HG02763 (cell line): ENCODE measurements at regions not wholly inside any gene's neighbourhood (a gene's known extent, or its start where the extent isn't known, plus 50 kb on each side); places are given as distances from the start of the nearest gene placed in this dataset.

Experiments used
- ATAC-seq: cut with Tn5 transposase; IDR thresholded peaks from one replicate; pipeline ENCODE4 v1.9.1; 2021; ENCODE audit warnings: mild to moderate bottlenecking, moderate library complexity; ENCODE audit not compliant: unreplicated experiment

DNA sequence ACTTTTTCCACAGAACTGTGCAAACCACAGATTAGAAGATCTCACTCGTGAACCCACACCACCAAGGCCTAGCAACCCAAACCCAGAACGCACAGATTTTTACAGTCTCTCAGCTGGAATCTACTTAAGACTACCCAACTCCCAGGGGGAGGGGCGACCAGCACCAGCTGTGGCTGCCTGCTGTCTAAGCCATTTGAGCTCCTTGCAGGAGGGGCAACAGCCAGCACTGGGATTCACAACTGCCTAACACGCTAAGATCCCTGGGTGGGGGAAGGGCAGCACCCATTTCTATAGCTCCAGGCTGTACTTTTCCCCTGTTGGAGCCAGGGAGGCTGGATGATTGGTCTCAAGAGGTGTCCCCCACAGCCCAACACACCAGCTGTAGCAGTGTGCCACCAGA is 368.8 kb downstream of the SUCLA2 start:
- no peak for ATAC-seq

DNA sequence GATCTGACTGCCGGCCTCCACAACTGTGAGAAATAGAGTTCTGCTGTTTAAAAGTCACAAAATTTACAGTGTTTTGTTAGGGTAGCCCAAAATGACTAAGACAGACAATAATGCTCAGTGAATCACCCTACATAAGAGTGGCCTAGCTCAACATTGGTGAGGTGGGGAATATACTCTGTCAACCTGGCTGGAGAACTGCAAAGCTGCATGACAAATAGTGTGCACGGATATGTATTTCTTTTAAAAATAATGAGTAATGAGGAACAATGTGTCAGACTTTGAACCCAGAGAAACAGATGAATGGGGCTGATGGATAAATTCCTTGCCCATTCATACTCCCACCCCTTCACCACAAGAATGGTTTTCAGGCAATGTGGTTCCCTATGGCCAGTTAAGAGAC is 372.4 kb downstream of the SUCLA2 start:
- ATAC-seq: no peak

DNA sequence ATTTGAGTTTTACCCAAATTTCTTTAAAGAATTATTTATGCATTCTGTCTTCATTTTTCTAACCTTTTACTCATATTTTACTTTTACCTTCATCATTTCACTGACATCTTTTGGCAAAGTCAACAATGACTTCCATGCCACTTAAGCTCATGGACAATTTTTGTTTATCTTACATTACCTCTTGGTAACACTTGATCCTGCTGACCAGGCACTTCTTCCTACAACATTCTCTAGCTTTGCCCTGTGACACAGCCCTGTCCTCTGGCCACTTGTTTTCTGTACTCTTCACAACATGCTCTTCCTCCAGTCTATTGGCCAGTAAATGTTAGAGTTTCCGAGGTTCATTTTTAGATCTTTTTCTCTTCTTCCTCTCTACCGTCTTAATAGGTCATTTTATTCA is 377.2 kb downstream of the SUCLA2 start:
- ATAC-seq: no peak

DNA sequence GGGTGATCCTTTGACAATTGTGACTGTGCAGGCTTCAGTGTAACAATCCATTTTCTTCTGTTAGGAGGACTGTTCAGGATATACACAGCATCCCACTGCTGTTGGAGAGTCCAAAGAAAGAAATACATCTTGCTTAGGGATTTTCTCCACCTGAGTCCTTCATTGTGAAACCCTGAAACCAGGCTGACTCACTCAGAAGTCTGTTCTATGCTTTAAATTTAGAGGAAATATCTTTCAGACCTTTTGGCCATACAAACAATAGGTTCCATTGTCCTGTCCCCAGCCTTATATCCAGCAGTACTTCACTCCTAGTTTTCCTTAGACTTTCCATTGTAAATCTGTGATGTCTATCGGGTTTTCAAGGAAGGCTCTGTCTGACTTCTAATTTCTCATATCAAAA is 379.1 kb downstream of the SUCLA2 start:
- ATAC-seq: no peak

DNA sequence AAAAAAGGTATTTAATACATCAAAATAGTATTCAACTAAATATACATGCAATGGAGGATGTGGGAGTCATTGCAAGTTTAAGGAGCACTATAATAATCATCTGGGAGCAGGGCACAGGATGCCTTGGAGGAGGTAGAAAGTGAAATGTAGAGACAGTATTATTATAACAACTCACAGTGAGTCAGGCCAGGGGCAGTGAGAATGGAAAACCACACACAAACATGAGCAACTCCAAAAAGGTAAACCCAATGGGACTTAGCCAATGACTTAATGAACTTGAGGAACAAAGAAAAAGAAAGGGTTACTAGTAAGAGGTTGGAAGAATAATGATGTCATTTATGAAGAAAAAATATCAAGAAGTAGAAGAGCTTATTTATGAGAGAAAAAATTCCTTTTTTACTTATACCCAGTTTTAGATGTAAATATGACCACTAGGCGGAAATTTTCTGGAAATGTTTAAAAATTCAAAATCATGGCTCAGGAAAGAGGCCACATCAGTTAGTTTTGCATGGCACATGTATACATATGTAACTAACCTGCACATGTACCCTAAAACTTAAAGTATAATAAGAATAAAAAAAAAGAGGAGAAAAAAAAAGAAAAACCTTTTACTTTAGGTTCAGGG is 389.3 kb downstream of the SUCLA2 start:
- ATAC-seq: no peak

DNA sequence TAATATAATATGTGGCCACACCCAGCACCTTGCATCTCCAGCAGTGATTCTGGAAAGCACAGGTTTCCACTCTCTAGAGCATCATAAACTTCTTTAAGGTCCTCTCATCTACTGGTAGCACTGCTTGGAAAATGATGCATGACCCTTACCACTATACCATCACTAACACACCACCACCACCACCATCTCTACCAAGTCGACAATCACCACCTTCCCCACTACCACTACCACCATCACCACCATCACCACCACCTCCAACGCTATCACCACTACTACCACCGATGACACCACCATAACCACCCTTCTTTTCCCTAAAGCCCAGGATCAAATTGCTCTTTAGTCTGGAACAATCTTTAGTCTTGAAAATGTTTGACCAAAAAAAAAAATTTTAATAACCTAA is 390.4 kb downstream of the SUCLA2 start:
- no peak for ATAC-seq

DNA sequence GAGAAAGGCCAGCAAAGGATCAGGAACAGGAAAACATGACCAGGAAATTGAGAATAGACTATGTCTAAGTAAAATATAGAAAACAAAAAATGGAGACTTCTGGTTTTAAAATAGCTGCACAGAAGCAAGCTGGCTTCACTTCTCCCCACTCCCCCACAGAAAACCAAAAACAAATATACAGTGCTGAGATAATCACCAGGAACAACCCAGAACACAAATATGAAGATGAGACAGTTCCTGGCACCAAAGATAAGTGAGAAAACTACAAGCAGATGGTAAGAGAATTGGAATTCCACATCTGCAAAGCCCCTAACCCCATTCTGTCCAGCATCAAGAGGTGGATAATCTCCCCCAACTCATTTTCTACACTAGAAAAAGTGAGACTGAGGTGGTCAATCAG is 397.7 kb downstream of the SUCLA2 start:
- no peak for ATAC-seq

DNA sequence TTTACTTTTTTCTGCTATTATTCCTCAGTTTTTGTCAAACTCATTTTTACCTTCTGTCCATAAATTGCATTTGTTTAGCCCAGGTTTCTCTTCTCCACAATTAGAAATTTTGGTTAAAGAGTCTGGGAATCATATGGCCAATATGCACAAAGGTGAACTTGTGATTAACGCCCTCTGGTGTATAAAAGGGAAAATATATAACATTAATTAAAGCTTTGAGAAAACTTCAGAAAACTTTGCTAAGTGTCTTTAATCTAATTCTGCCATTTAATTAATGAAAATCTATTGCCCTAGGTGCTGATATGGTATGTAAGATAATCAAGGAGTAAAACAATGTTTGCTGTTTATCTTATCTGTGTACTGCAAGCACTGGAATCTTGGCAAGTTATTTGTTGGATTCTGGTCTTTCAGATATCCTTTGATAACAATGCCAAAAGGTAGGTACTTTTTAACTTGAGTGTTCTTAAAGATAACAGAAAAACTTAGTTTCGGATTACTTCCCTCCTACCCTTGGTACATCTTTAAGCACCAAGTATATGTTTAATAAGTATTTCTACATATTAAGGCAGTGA is 402.6 kb downstream of the SUCLA2 start:
- ATAC-seq: no peak

DNA sequence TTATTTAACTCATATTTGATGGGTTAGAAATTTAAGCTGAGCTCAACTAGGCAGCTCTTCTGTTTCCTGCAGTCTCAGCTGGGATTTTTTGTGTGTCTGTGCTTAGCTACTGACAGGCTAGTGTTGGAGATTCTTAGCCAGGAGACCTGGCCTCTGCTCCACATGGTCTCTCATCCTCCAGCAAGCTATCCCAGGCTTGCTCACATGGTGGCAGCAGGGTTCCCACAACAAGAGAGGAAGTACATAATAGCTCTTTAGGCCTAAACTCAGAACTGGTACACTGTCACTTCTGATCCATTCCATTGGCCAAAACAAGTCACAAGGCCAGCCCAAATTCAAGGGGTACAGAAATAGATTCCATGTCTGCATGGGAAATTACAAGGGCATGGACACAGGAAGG is 406.2 kb downstream of the SUCLA2 start:
- ATAC-seq: no peak

DNA sequence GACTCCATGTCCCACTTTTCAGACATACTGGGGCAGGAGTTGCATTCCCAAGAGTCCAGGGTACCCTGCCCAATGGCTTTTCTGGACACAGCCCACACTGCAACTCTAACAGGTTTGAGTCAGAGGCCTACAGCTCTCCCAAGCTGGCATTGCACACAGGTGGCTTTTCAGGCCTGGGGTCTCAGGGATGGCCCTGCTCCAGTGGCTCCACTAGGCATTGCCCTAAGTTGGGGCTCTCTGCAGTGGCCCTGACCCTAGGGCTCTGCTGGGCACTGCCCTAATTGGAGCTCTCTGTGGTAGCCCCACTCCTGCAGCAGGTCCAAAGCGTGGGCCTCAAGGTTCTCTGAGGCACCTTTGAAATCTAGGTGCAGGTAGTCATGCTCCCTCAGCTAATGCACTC is 408.8 kb downstream of the SUCLA2 start:
- no peak for ATAC-seq

DNA sequence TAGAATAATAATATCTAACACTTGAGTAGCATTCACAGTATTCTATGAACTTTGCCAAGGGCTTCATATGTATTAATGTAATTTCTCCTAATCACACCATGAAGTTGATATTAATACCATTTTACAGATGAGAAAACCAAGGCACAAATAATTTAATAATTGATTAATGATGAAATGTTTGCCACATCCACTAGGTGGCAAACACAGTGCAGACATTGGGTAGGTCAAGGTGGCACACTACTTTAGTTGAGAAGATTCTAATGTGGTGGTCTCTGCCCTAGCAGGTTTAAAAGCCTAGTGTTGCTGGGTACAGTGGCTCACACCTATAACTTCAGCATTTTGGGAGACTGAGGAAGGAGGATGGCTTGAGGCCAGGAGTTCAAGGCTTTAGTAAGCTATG is 412.4 kb downstream of the SUCLA2 start:
- ATAC-seq: no peak

DNA sequence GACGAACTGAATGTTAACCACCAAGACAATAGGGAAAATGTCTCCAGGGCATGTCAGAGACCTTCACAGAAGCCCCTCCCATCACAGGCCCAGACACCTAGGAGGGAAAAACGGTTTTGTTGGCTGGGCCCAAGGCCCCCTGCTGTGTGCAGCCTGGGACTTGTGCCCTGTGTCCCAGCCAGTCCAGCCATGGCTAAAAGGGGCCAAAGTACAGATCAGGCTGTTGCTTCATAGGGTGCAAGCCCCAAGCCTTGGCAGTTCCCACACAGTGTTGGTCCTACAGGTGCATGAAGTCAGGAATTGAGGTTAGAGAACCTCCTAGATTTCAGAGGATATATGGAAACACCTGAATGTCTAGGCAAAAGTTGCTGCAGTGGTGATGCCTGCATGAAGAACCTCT is 428.7 kb downstream of the SUCLA2 start:
- ATAC-seq: no peak

DNA sequence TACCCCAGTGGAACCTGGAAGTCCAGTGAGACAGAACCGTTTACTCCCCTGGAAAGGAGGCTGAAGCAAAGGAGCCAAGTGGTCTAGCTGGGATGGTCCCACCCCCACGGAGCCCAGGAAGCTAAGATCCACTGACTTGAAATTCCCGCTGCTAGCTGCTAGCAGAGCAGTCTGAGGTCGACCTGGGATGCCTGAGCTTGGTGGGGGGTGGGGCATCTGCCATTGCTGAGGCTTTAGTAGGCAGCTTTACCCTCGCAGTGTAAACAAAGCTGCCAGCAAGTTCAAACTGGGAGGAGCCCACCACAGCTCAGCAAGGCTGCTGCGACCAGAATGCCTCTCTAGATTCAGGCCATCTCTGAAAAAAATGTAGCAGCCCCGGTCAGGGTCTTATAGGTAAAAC is 437.0 kb downstream of the SUCLA2 start:
- no peak for ATAC-seq

DNA sequence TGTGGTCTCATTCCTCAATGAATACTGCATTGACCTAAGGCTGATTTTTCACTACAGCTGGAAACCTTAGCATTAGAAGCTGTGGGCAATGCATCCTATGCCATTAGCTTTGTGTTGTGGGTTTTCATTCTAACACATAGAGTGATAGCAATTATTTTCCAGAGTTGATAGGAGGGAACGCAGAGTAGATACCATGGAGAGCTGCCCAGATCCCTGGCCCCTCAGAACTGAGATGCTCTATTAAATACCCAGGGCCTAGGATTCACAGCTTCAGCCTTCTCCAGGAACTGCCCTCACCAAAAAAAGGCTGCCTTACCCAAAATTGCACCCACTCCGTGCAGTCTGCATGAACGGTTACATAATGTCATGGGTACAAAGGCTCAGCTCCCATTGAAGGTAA is 444.4 kb downstream of the SUCLA2 start:
- no peak for ATAC-seq

DNA sequence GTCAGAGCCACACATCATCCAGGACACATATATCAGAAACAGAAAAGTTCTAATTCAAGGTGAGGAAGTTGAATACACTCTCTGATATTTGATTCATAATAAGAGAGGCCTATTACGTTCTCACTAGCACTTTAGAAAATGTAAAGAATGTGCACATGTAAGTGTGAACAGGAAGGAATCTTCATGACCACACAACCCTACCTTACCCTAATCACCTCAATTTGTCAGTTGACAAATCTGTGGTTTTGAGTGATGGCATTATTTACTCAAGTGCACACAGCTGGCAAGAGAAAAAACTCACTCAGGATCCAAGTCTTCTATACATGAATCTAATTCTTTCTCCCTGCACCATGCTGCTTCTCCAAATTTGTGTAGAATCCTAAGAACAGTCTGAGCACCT is 445.8 kb downstream of the SUCLA2 start:
- no peak for ATAC-seq

DNA sequence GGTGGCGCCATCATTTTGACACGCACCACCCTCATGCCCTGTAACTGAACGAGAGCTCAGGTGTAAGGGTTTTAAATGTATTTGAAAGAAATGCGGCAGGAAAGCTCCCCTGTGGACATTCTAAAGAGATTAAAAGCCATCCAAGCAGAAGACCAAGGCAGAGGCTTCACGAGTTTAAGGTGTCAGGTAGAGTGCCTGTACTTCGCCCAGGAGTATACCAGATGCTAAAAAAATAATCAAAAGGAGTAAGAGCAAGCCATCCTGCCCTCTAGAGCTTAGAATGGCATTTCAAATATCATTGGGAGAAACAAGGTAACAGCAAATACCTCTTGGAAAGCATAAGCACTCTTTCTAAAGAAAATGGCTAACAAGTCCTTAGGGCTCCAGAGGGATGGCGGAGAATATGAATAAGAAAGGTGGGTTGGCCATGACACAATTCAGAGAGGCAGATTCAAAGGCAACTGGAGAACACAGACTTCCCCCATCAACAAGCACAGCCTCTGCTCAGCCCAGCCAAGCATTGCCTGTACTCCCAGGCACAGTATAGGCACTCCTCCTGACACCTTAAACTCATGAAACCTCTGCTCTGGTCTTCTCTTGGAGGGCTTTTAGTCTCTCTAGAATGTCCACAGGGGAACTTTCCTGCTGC is 447.6 kb downstream of the SUCLA2 start:
- ATAC-seq: no peak

DNA sequence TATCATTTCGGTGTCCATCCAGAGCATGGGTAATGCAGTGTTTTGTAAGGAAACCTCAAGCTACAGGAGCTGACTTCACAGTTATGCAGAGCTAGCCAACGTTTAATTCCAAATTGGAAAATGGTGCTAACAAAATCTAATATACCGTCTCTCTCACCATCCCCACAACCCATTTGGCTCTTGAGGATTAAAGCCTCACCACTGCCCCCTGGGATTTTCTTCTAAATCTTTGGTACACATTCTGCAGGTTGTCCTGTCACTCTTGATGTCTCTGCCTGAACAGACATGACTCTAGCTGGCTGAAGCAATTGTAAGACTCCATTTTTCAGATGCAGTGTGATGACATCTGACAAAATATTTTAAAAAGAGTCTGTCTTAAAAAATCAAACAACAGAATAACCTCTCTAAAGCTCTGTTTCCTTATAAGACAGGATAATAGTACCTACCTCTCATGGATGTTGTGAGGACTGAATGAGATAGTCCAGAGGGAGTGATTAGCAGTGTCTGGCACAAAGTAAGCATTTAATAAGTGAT is 451.8 kb downstream of the SUCLA2 start:
- ATAC-seq: no peak

DNA sequence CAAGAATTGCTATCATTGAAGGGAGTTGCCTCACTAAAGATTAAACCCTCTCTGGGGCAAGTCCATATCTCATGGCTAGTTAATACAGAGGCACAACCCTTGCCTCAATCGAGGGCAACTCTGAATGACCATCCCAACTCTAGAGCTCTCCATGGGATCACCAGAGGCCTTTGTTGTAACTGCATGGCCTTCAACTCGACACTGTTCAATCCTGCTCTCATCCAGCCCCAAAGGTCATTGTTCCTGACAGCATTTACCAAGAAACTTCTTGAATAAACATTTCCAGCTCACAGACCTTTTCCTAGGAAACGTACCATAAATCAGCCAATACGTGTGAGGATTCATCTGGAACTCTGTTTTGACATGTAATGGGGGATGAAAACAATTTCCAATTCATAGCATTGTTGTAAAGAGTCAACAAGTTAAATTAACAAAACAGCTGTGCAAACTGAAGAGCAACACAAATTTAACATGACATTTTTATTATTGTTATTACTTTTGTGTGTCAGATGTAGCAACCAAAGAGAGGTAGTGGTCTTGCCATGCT is 452.7 kb downstream of the SUCLA2 start:
- no peak for ATAC-seq

DNA sequence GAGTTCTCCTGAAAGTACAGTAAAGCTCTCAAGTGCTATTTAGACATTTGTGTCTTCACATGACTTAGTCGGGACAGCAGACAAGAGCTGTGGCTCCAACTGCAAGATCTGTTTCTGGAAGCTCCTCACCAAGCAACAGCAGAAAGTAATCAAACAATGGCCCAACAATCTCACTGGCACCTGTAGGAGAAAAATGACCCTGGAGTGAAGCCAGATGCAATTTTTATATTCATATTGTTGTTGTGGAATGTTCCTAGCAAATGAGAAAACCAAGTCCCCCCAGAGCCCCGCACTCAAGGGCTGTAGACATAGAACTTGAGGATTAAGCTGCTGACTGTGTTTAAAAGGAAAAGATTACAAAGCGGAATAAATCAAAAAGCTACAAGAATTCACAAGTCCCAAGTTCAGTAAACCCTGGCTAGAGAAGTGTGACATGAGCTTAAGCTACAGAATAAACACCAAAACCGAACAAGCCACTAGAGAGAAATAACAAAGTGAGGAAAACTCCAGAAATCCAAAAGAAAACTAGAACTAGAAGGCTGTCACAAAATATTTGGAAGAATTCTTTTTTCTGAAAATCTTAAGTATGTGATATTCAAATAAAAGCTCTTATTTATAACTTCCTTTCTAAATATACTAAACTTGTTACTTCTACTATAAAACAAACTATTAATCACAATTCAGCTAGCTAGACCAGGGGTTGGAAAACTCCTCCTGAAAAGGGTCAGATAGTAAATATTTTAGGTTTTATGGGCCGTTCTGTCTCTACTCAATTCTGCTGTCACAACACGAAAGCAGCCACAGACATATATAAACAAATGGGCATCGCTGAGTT is 454.5 kb downstream of the SUCLA2 start:
- no peak for ATAC-seq

DNA sequence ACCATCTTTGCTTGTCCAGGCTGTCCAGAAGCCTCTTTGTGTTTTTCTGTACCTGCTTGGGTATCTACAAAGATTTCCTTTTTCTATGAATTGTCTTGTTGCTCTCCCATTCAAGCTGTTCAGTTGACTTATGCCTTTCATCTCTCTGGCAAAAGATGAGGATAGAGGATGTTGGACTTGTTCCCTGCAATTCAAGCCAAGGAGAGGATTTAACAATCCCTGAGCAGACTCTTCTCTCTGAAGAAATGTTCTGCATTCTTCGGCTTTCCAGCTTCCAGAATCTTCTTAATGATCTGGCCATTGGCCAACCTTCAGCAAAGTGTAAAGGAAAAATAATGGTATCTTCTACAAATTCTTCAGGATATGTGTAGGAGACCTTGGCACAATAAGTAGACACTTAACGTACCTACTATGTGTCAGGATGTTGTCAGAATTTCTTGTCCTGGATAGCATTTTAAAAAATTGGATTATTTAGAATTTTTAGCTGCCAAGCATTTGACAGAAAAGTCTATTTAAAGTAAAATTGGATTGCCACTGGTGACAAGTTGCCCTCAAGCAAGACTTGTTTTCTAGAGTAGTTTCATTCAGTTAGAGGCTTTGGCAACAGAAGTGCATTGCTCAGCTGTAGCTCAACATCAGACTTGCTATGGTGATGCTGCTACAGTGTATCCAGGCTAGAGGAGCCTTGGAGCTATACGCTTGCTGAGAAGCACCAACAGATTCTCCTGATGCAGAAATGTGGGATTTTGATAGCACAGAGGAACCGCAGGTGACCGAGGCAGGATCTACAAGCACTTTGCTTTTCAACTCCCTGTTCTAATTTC is 455.7 kb downstream of the SUCLA2 start:
- ATAC-seq: no peak
